ENCODE measurements at regions not wholly inside any gene's neighbourhood (a gene's known extent, or its start where the extent isn't known, plus 50 kb on each side); places are given as distances from the start of the nearest gene placed in this dataset.

- intact Hi-C loops (cut with DNase I, micrococcal nuclease), result no loop called here
Measured at GRCh38 chr9:135014311-135015010, 73.0 kb upstream of the OLFM1 start.

DNA sequence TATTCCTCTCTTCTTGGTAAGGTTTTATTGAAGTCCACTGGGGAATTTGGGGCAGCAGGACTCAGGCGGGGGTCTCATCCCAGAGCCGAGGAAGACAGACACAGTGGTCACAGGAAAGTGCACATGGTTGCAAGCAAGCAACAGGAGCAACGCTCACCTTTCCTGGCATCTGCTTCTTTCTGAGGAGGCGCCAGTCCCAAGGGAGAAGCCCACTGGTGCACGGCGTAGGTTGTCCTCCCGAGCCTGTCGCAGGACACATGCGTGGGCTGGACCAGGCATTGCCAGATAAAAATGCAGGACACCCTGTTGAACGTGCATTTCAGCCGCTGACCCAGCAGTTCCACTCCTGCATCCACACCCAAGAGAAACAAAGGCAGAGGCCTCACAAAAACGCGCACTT is 72.4 kb upstream of the OLFM1 start:
- H3K4me1 Mint-ChIP-seq (ENCODE audit: low read depth), result no peaks in the 10 kb centered on the region
- H3K36me3 Mint-ChIP-seq (ENCODE audit: low read depth), result no peaks in the 10 kb centered on the region
- DNase-seq (no peak), ATAC-seq (ENCODE audit: poor library complexity) (no peak)
- H3K27ac Mint-ChIP-seq, result no peak overlapping the region
- H3K27me3 Mint-ChIP-seq, result peaks cover 5% of the 10 kb centered on the region
- H3K9me3 Mint-ChIP-seq, result no peaks in the 10 kb centered on the region
- peaks cover 0 to 3% of the 10 kb centered on the region in 2 experiments for H3K27me3 ChIP-seq (ENCODE audit: control insufficient read depth in 1 of 2, insufficient read depth in 2 of 2, low read length in 2 of 2)
- intact Hi-C loops (cut with DNase I, micrococcal nuclease), result no loop called here
- H3K27ac ChIP-seq (ENCODE audit: low read depth in 1 of 2, low read length in 2 of 2), result no peak overlapping the region
- TF ChIP-seq CTCF (IDR thresholded peaks at IDR 0.05), result no peak
- no peaks in the 10 kb centered on the region for H3K36me3 ChIP-seq (ENCODE audit: insufficient read depth, low read length)
- no peak overlapping the region for H3K4me3 ChIP-seq (ENCODE audit: low read length)
- CTCF ChIA-PET, result no interaction called here
- H3K4me3 Mint-ChIP-seq, result no peak overlapping the region
- no peaks in the 10 kb centered on the region for H3K4me1 ChIP-seq (ENCODE audit: insufficient read depth, low read length)
- H3K9me3 ChIP-seq (ENCODE audit: control insufficient read depth in 1 of 2, insufficient read depth in 1 of 2, low read length in 2 of 2), result peaks cover 0 to 6% of the 10 kb centered on the region in 2 experiments
- POLR2A ChIA-PET, result no interaction called here

More at GRCh38 chr9:135014311-135015010, 73.0 kb upstream of the OLFM1 start:
- Mint-ChIP-seq H3K27me3 (peaks cover 2% of the 10 kb centered on the region), H3K27ac (no peak overlapping the region), H3K4me3 (no peak overlapping the region), H3K9me3 (no peaks in the 10 kb centered on the region), H3K36me3 (ENCODE audit: low read depth) (no peaks in the 10 kb centered on the region), H3K4me1 (ENCODE audit: low read depth) (no peaks in the 10 kb centered on the region)
- Histone ChIP-seq H3K27ac (ENCODE audit: low read depth in 1 of 2, low read length in 2 of 2) (no peak overlapping the region), H3K4me3 (ENCODE audit: low read length) (no peak overlapping the region), H3K9me3 (ENCODE audit: control insufficient read depth in 1 of 2, insufficient read depth in 1 of 2, low read length in 2 of 2) (peaks cover 0 to 6% of the 10 kb centered on the region in 2 experiments), H3K4me1 (ENCODE audit: insufficient read depth, low read length) (no peaks in the 10 kb centered on the region), H3K27me3 (ENCODE audit: control insufficient read depth in 1 of 2, insufficient read depth in 2 of 2, low read length in 2 of 2) (peaks cover 0 to 3% of the 10 kb centered on the region in 2 experiments), H3K36me3 (ENCODE audit: insufficient read depth, low read length) (no peaks in the 10 kb centered on the region)
- ATAC-seq (ENCODE audit: poor library complexity) (no peak), DNase-seq (no peak)
- ChIA-PET POLR2A (no interaction called here), CTCF (no interaction called here)
- TF ChIP-seq CTCF (IDR thresholded peaks at IDR 0.05), result no peak

DNA sequence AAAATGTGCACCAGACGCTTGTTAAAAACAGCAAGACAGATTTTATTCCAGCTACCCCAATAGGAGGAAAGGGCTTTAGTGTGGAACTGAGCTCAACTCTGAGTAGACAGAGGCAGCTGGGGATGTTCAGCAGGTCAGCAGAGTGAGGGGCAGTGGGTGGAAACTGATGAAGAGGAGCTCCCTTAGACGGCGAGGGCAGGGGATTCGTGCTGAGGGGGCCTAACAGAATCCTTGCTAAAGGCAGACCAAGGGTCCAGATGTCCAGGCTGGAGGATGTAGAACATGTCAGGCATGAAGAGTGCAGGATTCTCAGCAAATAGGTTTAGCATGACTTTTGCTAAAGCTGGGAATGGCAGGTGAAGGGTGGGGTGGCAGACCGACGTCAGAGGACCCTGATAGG is 71.9 kb upstream of the OLFM1 start:
- H3K27me3 ChIP-seq (ENCODE audit: control insufficient read depth in 1 of 2, insufficient read depth in 2 of 2, low read length in 2 of 2), result peaks cover 0 to 3% of the 10 kb centered on the region in 2 experiments
- H3K4me1 ChIP-seq (ENCODE audit: insufficient read depth, low read length), result no peaks in the 10 kb centered on the region
- intact Hi-C loops (cut with DNase I, micrococcal nuclease), result no loop called here
- ChIA-PET CTCF (no interaction called here), POLR2A (no interaction called here)
- H3K9me3 Mint-ChIP-seq, result no peaks in the 10 kb centered on the region
- no peak overlapping the region for H3K4me3 ChIP-seq (ENCODE audit: low read length)
- H3K27me3 Mint-ChIP-seq, result peaks cover 5% of the 10 kb centered on the region
- H3K36me3 ChIP-seq (ENCODE audit: insufficient read depth, low read length), result no peaks in the 10 kb centered on the region
- H3K27ac ChIP-seq (ENCODE audit: low read depth in 1 of 2, low read length in 2 of 2), result no peak overlapping the region
- DNase-seq, result no peak
- no peaks in the 10 kb centered on the region for H3K4me1 Mint-ChIP-seq (ENCODE audit: low read depth)
- no peak overlapping the region for H3K4me3 Mint-ChIP-seq
- H3K27ac Mint-ChIP-seq, result no peak overlapping the region
- peaks cover 0 to 6% of the 10 kb centered on the region in 2 experiments for H3K9me3 ChIP-seq (ENCODE audit: control insufficient read depth in 1 of 2, insufficient read depth in 1 of 2, low read length in 2 of 2)
- H3K36me3 Mint-ChIP-seq (ENCODE audit: low read depth), result no peaks in the 10 kb centered on the region
- TF ChIP-seq CTCF (IDR thresholded peaks at IDR 0.05), result no peak
- ATAC-seq (ENCODE audit: poor library complexity), result no peak
